Nephron (organoid): ENCODE measurements at regions not wholly inside any gene's neighbourhood (a gene's known extent, or its start where the extent isn't known, plus 50 kb on each side); places are given as distances from the start of the nearest gene placed in this dataset.

Experiments
- H3K27ac Mint-ChIP-seq, 3 experiments: 2 replicates each; pipeline ENCODE4 v1.8.0; 2020; ENCODE audit warnings: mixed read lengths in 3 of 3, mild to moderate bottlenecking in 2 of 3, moderate library complexity in 1 of 3
- H3K27me3 Mint-ChIP-seq: 2 replicates; pipeline ENCODE4 v1.8.0; 2021; ENCODE audit warnings: low read depth, mild to moderate bottlenecking, moderate library complexity, mixed read lengths
- H3K36me3 Mint-ChIP-seq: 2 replicates; pipeline ENCODE4 v1.8.0; 2020; ENCODE audit warnings: low read depth, mixed read lengths
- H3K4me1 Mint-ChIP-seq: 2 replicates; pipeline ENCODE4 v1.8.0; 2020; ENCODE audit warnings: mixed read lengths
- H3K4me3 Mint-ChIP-seq, 3 experiments: 2 replicates each; pipeline ENCODE4 v1.8.0; 2020; ENCODE audit warnings: mild to moderate bottlenecking in 3 of 3, mixed read lengths in 3 of 3, moderate library complexity in 2 of 3
- H3K9me3 Mint-ChIP-seq: 2 replicates; pipeline ENCODE4 v1.8.0; 2020; ENCODE audit warnings: mixed read lengths
- TF ChIP-seq, protein P1 (sequence below), 3 experiments: fragments of 200-600 bp; sonication (generic); IDR thresholded peaks; one replicate each; pipeline ENCODE4 v1.5.0; 2021; ENCODE audit warnings: antibody characterized with exemption in 3 of 3; ENCODE audit not compliant: unreplicated experiment in 3 of 3

DNA sequence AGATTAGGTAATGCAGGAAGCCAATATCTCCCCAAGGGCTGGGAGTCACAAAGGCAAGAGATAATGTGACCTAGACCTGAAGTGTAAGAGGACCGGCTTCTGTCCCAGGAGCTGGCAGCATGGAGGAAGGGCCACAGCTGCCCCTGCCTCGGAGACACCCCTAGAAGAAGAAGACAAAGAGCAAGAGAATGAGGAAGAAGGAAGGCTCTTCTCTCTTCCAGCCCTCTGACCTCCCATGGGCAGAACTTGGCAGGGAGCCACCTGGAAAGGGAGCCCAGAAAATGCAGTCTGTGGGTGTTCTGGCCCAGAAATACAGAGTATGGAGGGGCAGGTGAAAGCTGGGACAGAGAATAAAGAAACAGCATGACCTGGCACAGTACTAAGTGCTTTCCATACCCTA is 151.0 kb downstream of the C5orf15 start:
- Mint-ChIP-seq H3K4me1 (peaks cover 71% of the 10 kb centered on the region), H3K27ac (no peak overlapping the region), H3K4me3 (no peak overlapping the region), H3K36me3 (no peaks in the 10 kb centered on the region), H3K27me3 (peaks cover 19% of the 10 kb centered on the region), H3K9me3 (no peaks in the 10 kb centered on the region)
- TF ChIP-seq, protein P1, sequence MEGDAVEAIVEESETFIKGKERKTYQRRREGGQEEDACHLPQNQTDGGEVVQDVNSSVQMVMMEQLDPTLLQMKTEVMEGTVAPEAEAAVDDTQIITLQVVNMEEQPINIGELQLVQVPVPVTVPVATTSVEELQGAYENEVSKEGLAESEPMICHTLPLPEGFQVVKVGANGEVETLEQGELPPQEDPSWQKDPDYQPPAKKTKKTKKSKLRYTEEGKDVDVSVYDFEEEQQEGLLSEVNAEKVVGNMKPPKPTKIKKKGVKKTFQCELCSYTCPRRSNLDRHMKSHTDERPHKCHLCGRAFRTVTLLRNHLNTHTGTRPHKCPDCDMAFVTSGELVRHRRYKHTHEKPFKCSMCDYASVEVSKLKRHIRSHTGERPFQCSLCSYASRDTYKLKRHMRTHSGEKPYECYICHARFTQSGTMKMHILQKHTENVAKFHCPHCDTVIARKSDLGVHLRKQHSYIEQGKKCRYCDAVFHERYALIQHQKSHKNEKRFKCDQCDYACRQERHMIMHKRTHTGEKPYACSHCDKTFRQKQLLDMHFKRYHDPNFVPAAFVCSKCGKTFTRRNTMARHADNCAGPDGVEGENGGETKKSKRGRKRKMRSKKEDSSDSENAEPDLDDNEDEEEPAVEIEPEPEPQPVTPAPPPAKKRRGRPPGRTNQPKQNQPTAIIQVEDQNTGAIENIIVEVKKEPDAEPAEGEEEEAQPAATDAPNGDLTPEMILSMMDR (IDR thresholded peaks at IDR 0.05; ENCODE audit: unreplicated experiment in 3 of 3), result no peak

DNA sequence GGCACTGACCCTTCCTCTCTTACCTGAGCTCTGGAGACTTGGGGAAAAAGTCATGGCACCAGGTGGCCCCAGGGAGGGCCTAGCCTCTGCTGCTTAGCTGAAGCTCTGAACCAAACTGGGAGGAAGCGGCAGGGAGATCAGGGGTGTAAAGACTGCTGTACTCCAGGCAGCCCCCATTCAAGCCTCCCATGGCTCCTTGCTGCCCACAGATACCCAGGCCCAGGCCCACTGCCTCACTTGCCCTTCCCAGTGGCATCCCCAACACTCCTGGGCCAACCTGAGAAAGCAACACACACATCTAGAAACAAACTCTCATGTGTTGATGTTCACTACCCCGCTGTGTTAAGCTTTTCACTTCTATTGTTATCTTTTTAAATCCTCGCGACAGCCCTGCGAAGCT is 151.6 kb downstream of the C5orf15 start:
- no peak overlapping the region for H3K4me3 Mint-ChIP-seq
- H3K27ac Mint-ChIP-seq, result no peak overlapping the region
- TF ChIP-seq, protein P1 (IDR thresholded peaks at IDR 0.05; ENCODE audit: unreplicated experiment in 3 of 3), result no peak
- H3K36me3 Mint-ChIP-seq, result no peaks in the 10 kb centered on the region
- peaks cover 25% of the 10 kb centered on the region for H3K27me3 Mint-ChIP-seq
- no peaks in the 10 kb centered on the region for H3K9me3 Mint-ChIP-seq
- H3K4me1 Mint-ChIP-seq, result peaks cover 71% of the 10 kb centered on the region

DNA sequence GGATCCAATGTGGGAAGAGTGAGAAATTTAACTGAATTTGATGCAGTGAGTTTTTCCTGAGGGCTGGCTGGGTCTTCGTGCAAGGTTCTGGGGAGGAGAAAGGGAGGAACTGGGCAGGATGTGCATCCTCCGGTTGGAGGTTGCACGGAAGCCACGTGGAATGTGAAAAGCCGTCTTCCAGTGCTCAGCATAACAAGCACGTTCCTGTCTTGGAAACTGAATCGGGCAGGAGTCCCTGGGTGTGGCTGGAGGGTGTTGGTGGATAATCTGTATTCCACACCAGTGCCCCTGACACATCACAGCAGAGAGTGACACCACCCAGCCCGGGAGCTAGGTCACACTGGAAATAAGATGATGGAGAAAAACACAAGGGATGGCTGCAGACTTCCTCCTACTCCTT is 154.3 kb downstream of the C5orf15 start:
- Mint-ChIP-seq H3K27me3 (peaks cover 29% of the 10 kb centered on the region), H3K4me3 (no peak overlapping the region), H3K36me3 (no peaks in the 10 kb centered on the region), H3K27ac (no peak overlapping the region), H3K9me3 (no peaks in the 10 kb centered on the region), H3K4me1 (peaks cover 48% of the 10 kb centered on the region)
- TF ChIP-seq, protein P1 (IDR thresholded peaks at IDR 0.05; ENCODE audit: unreplicated experiment in 3 of 3), result no peak

DNA sequence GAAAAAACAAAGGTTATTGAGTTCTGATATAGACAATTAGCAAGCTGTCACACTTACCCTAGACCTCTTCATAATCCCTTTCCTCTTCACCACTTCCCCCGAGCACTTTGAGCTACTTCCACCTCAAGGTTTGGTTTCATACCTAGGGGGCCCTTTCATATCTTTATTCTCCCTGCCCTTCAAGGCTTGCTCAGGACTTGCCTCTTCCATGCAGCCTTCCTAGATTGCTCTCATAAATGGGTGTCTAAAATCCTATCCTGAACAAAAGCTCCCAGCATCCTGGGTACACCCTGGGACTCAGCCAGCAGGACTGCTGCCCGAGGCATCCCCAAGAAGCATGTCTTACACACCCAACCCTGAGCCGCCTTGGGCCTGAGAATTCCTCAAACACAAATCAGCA is 157.3 kb downstream of the C5orf15 start:
- Mint-ChIP-seq H3K9me3 (no peaks in the 10 kb centered on the region), H3K36me3 (no peaks in the 10 kb centered on the region), H3K27ac (no peak overlapping the region), H3K4me3 (no peak overlapping the region), H3K4me1 (peaks cover 40% of the 10 kb centered on the region), H3K27me3 (peaks cover 37% of the 10 kb centered on the region)
- TF ChIP-seq, protein P1 (IDR thresholded peaks at IDR 0.05; ENCODE audit: unreplicated experiment in 3 of 3), result no peak

DNA sequence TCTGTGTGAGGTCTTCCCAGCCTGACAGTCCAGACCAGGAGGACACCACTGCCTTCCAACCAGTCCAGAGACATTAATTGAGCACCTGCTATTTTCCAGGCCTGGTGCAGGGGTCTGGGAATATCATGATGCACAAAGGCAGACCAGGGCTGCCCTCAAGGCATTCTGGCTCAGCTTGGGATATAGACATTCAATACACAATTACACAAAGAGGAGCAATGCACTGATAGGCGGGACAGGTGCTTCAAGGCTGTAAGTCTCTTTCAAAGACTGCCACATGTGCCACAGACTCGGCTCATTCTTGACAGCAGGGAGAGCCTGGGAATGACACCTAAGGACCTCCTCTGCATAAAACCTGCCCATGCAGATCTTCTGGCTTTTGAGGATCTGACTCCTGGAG is 158.6 kb downstream of the C5orf15 start:
- H3K27me3 Mint-ChIP-seq, result peaks cover 41% of the 10 kb centered on the region
- H3K27ac Mint-ChIP-seq, result no peak overlapping the region
- H3K9me3 Mint-ChIP-seq, result no peaks in the 10 kb centered on the region
- TF ChIP-seq, protein P1 (IDR thresholded peaks at IDR 0.05; ENCODE audit: unreplicated experiment in 3 of 3), result no peak
- H3K4me3 Mint-ChIP-seq, result no peak overlapping the region
- H3K36me3 Mint-ChIP-seq, result no peaks in the 10 kb centered on the region
- H3K4me1 Mint-ChIP-seq, result peaks cover 34% of the 10 kb centered on the region

DNA sequence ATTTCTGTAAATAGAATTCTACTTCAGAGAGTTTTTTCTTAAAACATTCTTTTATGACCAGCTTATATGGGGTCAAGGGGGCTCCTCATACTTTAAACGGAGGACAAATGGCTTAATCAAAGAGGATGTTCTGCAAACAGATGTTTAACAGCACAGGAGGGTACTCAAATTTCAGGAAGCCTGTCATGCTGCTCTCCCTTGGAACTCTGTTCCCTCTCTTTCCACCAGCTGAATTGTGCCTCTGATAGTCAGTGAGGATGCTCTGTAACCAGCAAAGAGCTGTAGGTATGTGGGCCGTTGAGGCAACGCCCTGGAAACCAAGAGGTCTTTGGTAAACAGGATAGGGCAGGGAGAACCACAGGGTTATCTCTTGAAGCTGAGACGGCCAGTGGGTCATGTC is 161.1 kb downstream of the C5orf15 start:
- Mint-ChIP-seq H3K27ac (no peak overlapping the region), H3K4me3 (no peak overlapping the region), H3K36me3 (no peaks in the 10 kb centered on the region), H3K9me3 (peaks cover 3% of the 10 kb centered on the region), H3K4me1 (peaks cover 25% of the 10 kb centered on the region), H3K27me3 (peaks cover 39% of the 10 kb centered on the region)
- TF ChIP-seq, protein P1 (IDR thresholded peaks at IDR 0.05; ENCODE audit: unreplicated experiment in 3 of 3), result no peak
